ENCODE measurements at regions not wholly inside any gene's neighbourhood (a gene's known extent, or its start where the extent isn't known, plus 50 kb on each side); places are given as distances from the start of the nearest gene placed in this dataset.
A peak's percentile ranks its signal among the peaks of the same experiment; 100 is the strongest.
"Not testable (repeated sequence)": the region's sequence is repeated elsewhere in the genome, so short reads cannot be mapped to it uniquely, and the experiment has no call there.

- DNase-seq, result no peak
Measured at GRCh38 chr6:135658481-135658880, 160.9 kb upstream of the AHI1 start.

DNA sequence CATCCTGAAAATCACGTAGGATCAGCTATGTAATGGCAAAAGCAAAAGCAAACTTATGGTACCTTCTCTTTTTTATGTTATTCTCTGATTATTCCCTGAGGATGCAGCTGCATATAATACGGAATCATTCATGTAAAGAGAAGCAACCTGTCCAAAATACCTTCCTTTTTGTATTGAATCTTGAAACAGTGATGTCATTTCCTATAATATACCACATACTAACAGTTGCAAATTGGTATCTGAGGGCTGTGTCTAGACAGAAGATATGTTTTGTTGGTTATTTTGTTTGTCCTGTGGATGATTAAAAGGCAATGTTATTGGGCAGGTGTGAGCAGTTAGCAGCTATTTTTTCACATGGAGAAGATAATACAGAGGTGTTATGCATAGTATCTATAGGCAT lies 161.4 kb upstream of the AHI1 start:
- no peak for DNase-seq

GRCh38 chr6:135664527-135664926 lies 167.0 kb upstream of the AHI1 start:
- no peak for DNase-seq

DNA sequence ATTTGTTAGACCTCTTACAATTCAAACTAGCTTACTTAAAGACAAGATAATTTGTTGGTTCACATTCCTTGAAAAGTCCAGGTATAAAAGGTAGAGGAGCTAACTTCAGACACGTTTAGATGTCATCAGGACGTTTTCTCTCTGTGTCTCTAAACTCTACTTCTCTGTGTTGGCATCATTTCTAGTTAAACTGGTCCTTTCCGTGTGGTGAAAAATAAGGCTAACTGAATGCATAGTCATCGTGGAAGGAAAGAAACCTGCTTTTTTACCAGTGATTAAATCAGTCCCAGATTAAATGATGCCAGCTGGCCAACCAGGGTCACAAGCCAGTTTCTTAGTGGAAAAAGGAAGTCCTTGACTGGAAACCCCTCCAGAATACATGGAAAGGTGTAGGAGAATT lies 168.4 kb upstream of the AHI1 start:
- DNase-seq, result no peak

DNA sequence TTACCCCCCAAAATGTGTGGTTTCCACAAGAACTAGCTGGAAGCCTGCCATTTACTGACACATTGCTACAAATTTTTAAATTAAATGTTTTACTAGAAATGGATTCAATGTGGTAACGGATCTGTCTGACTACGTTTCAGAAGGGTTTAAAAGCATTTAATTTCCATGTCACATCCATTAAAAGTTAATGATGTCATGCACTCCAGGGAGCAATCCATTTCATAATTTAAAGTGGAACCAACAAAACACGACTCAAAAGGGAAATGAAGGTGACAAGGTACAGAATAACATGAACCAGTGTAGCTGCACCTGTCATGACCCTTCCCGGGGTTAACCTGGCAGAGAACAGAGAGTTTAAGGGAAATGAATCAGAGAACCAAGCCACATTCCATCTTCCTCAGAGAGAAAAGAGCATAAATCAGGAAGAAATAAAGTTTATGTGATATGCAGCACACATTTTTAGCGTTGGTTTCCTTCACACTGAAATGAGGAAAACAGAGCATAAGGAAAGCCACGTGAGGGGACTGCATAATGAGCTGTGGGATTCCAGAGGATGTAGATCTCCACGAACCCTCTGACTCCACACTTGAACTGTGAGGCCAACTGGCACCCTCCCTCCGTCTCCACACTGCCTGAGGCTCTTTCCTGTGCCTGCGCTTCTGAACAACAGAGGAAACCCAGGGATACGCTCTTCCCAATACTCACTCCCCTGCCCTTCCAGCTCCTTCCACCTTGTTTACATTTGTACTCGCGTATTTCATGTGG lies 170.3 kb upstream of the AHI1 start:
- DNase-seq, result no peak

DNA sequence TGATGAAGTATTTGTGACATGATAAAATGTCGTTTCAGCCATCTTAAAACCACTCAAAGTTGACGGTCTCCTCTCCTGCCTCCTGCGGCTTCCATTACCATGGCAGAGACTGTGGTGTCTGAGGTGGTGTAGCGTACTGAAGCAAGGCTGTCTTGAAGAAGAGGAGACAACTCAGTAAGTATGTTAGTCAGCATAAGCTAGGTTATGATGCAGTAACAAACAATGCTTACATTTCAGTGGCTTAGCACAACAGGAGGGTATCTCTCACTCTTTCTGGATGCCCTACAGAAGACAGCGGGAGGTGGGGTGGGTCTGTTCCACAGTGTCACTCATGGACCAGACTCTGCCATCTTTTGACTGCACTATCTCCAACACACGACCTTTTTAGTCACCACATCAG lies 174.7 kb upstream of the AHI1 start:
- no peak for DNase-seq

DNA sequence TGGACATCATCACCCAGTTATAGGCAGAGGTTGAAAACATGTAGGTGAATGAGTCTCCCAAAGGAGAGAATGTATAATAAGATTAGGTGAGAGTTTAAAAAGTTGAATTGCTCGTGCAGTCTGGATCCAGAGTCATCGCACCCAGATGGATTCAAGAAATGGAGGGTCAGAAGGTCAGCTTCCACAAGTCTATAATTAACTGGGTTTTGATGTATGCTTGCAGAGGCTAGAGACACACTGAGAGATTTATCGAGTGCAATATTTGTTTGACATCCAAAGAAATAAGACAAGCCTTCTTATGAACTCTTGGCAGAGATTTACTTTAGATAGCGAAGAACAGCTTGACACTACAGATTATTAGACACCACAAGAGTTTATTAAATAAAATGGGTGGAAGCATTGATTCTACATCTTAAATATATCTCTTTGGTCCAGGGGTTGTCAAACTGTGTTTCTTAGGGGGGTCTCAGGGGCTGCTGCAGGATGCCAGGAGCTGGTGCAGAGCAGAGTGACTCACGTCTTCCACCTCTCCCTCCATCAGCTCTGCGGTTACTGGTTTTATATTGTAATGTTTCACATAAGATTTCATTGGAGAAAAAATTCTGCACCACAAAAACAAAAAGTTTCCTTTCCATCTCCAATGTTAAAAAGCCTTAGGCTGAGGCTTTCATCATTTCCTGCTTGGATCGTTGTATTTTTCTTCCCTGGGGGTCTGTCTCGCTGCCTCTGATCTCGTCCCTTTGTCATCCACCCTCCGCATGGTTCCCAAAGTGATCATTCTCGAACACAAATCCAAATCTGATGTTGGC lies 176.2 kb upstream of the AHI1 start:
- no peak for DNase-seq

DNA sequence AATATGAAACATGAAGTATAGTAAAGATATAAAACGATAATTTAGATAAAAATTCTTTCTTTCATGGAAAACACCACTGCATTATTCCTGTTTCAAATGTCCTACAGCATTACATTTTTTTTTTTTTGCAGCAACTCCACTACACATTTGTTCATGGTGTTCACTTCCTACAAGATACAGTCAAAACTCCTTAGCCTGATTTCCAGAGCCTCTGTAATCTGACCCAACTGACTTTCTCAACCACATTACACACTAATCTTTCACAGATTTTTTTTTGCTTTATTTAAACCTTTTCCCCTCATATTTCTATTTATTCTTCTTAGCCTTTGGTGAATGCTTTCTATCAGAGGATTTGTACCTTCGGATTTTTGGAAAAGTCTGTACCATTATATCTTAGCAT lies 176.5 kb upstream of the PDE7B start:
- DNase-seq, result no peak

DNA sequence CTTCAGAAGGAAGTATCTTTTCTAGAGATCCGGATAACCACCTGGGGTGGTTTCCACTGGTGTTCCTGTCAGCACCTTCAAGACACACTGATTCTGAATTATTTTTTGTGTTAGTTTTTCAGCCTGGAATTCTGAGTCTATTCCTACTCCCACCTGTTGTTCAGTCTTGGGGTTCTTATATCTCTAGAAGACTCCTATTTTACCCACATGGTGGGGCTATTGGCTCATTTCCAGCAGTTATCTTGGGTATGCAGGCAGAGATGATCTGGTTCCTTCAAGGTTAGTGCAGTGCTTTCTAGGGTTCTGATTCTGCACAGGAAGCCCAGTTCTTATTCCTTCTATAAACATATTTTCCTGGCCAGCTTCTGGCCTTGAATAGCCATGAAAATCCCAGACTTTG lies 175.6 kb upstream of the PDE7B start:
- no peak for DNase-seq

GRCh38 chr6:135680964-135681913 lies 170.3 kb upstream of the PDE7B start:
- no peak for DNase-seq

DNA sequence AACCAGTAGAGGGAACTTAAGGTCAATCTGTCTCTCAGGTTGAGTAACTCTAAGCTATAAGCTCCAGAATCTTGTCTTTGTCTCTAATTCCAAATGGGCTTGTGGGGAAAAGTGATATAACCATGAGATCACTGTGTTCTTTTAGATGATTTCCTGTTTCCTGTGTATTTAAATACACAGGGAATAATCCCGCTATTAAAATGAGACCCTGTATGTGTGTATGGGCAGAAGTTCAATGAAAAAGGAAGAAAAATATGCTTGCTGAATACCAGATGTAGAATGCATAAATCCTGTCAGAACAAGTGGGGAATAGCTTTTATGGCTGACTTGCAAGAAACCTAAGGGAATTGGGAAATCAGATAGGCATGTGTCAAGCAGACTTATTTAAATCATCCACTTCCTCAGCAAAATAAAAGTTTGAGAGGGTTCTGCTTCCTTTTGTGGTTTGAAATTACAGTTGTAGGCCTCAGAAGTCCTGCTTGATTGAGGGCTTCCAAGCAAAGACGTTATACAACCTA lies 164.7 kb upstream of the PDE7B start:
- DNase-seq, result no peak

DNA sequence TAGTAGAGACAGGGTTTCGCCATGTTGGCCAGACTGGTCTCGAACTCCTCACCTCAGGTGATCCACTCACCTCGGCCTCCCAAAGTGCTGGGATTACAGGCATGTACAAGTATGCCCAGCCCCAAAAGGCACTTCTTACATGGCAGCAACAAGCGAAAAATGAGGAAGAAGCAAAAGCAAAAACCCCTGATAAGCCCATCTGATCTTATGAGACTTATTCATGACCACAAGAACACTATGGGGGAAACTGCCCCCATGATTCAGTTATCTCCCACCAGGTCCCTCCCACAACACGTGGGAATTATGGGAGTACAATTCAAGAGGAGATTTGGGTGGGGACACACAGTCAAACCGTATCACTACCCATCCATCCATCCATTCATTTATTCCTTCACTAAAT lies 163.0 kb upstream of the PDE7B start:
- DNase-seq, result not testable (repeated sequence)

GRCh38 chr6:135692426-135692825 lies 159.1 kb upstream of the PDE7B start:
- no peak for DNase-seq

DNA sequence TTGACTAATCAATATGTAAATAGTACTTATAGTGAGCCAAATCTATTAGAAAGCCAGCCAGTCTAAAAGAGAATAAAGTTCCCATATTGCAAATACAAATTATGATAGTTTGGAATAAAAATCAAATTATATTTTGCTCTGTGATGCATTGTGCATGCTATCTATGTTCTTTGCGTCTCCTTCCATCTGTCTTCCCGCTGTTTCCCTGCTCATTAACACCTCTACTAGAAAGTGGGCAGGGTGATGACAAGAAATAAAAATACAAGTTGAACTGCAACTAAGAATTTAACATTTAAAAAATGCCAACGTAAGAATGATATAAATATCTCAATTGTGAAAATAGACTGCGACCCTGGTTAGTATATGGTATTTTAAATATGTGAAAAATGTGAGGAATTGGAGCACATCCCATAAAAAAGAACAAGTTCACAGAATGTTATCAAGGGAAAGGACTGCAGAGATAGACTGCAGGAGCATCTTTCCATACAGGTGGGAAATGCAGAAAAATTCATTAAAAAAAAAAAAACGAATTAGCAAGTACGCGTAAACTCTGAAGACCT lies 157.6 kb upstream of the PDE7B start:
- DNase-seq, result no peak

GRCh38 chr6:135699705-135700104 lies 151.8 kb upstream of the PDE7B start:
- no peak for DNase-seq

GRCh38 chr6:135701426-135701825 lies 150.1 kb upstream of the PDE7B start:
- no peak for DNase-seq

GRCh38 chr6:135703007-135703406 lies 148.5 kb upstream of the PDE7B start:
- no peak for DNase-seq

- no peak for DNase-seq
Measured at GRCh38 chr6:135703621-135704020, 147.9 kb upstream of the PDE7B start.

DNA sequence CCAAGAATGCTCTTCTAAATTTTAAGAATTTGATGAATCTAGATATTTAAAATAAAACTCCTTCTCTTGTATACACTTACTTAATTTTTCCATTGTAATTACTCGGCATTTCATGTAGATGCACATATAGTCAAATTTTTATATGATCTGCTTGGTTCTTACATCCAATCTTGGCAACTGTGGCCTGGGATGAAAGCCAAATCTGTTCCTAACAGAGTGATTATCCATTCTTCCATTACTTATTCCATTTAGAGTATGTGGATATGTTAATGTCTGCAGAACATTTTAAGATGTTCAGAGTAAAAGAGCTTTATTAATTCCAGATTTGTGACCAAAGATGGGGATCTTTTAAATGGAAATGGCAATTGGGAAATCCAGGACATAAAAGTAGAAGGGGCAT lies 144.1 kb upstream of the PDE7B start:
- DNase-seq, result no peak

DNA sequence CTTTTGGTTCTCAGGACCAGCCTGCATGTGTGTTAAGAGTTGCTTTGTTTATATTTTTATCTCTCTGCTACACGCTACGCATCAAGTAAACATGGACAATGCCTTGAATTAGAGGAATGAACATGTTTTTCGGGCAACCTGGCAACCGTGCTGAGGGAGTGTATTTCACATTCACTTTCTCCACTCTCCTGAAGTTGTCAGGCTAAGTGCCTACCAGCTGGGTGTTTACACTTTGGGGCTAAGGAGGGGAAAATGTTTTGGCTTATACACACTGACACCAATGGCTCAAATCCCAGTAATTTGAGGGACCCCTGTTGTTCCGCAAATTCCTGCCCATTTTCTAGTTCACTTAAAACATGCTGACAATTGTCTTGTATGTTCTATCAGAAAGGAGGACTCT lies 141.5 kb upstream of the PDE7B start:
- no peak for DNase-seq

DNA sequence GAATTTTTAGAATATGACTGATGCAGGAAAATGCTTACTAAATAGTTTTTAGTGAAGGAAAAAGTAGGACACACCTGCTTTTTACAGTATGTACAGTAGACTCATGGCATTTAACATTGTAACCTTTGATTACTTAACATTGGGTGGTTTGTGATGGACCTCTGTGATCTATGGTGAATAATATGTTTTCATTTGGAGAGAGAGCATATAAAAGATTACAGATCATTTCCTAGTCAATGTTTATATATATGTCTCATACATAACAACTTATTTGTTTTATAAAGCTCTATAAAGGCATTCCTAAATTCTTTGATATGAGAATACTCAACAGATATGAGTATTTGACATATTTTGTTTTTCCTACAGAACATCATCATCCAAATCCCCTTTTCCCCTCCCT lies 129.3 kb upstream of the PDE7B start:
- DNase-seq, result no peak

GRCh38 chr6:135722679-135723078 lies 128.8 kb upstream of the PDE7B start:
- DNase-seq, result peak; percentile 52

DNA sequence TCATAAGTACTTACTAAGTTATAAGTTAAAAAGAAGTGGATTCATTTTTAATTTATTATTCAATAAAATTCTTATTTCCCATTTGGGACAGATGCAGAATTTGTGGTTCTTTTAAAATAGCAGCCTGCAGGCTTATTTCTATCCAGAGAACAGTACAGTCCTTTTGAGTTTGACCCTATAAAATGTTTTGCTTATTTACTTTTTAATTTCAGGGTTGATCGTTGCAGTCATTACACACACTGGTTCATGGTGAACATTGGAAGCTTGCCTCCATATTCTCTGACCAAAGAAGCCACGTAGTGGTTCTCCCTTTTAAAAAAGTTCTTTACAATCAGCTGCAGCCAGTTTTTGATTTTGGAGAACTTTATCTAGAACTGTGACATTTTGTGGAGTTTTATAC lies 122.9 kb upstream of the PDE7B start:
- DNase-seq, result no peak
